Psoas muscle (tissue), 7 donors: ENCODE measurements at regions not wholly inside any gene's neighbourhood (a gene's known extent, or its start where the extent isn't known, plus 50 kb on each side); places are given as distances from the start of the nearest gene placed in this dataset.
"Not testable (repeated sequence)": the region's sequence is repeated elsewhere in the genome, so short reads cannot be mapped to it uniquely, and the experiment has no call there.

Source experiments
- ATAC-seq, 4 donors: fragments of 200-7000 bp; cut with Tn5 transposase; one replicate each; pipeline ENCODE4 v1.9.1; 2020; ENCODE audit warnings: moderate library complexity in 3 of 4, mild to moderate bottlenecking in 2 of 4
- DNase-seq, 2 donors: peaks; one replicate each; pipeline ENCODE4 v3.0.0-alpha.2; 2020
- H3K27ac ChIP-seq: fragments of 200-600 bp; one replicate; pipeline ENCODE4 v1.8.0; 2022
- H3K27me3 ChIP-seq, 3 donors: fragments of 200-600 bp in 1 of 3; one replicate each; pipeline versions ENCODE4 v1.6.1 to v1.8.0; 2013 to 2022; ENCODE audit warnings: low read length in 2 of 3, mild to moderate bottlenecking in 2 of 3, moderate library complexity in 1 of 3; ENCODE audit not compliant: insufficient read depth in 3 of 3
- H3K36me3 ChIP-seq, 2 donors: fragments of 200-600 bp in 1 of 2; one replicate each; pipeline versions ENCODE4 v1.6.1 to v1.8.0; 2013 to 2022; ENCODE audit warnings: low read depth in 1 of 2, mild to moderate bottlenecking in 1 of 2, moderate library complexity in 1 of 2; ENCODE audit not compliant: insufficient read depth in 1 of 2
- H3K4me1 ChIP-seq: fragments of 200-600 bp; one replicate; pipeline ENCODE4 v1.8.0; 2022
- H3K4me3 ChIP-seq: fragments of 200-600 bp; one replicate; pipeline ENCODE4 v1.8.0; 2022; ENCODE audit warnings: mild to moderate bottlenecking
- H3K9me3 ChIP-seq: fragments of 200-600 bp; one replicate; pipeline ENCODE4 v1.8.0; 2022
- CTCF ChIP-seq: fragments of 200-600 bp; IDR thresholded peaks from one replicate; pipeline ENCODE4 v1.8.0; 2022; ENCODE audit warnings: antibody characterized with exemption
- WGBS, 3 donors: extraction: QIAGEN DNeasy Blood & Tissue Kit; methylation state at CpG; one replicate each; pipeline versions ENCODE4 v1.1.6 to v1.1.7; 2013; 5-methylcytosine and 5-hydroxymethylcytosine counted together
- intact Hi-C, 2 donors: fragments of 100-400 bp; cut with DNase I; formaldehyde crosslinking; loops; one replicate each; pipeline versions ENCODE4 v1.11.0 to v1.14.2; 2022
- donor health status: healthy with polysubstance abuse.
- donor health status: DM: no; HTN: no; CAD: no; lungs with moderate emphysema.
- donor health status: Bipolar disorder and iron deficiency.
- donor health status: healthy.
- donor health status: DM: yes; HTN: yes; CAD: no.
- donor health status: DM: no; HTN: no; CAD: no.
- donor health status: DM: yes; HTN: yes; CAD: no.

- no peaks in the 10 kb centered on the region for H3K9me3 ChIP-seq
- no peak overlapping the region for H3K4me3 ChIP-seq
- no peak for ATAC-seq
- H3K27ac ChIP-seq, result no peak overlapping the region
- H3K27me3 ChIP-seq, result no peaks in the 10 kb centered on the region
- H3K36me3 ChIP-seq, result no peaks in the 10 kb centered on the region
- H3K4me1 ChIP-seq, result no peaks in the 10 kb centered on the region
- DNase-seq, result no peak
- WGBS, 3 donors, result 42 to 61% (median 44%) methylated on average over 5 of the region's 5 CpGs
- intact Hi-C loops, result no loop called here
- TF ChIP-seq CTCF, result no peak
Observed at GRCh38 chr12:128111951-128112350, 155.0 kb upstream of the TMEM132C start.

- H3K4me1 ChIP-seq, H3K4me3 ChIP-seq, H3K9me3 ChIP-seq, H3K27me3 ChIP-seq, H3K27ac ChIP-seq, H3K36me3 ChIP-seq, ATAC-seq, DNase-seq, intact Hi-C loops: not testable (repeated sequence)
- WGBS, 3 donors, result 81 to 85% (median 82%) methylated on average over 5 of the region's 5 CpGs
Observed at GRCh38 chr12:128113250-128113649, 153.7 kb upstream of the TMEM132C start.

GRCh38 chr12:128114485-128114884 lies 152.5 kb upstream of the TMEM132C start:
- WGBS, 3 donors, result 72 to 93% (median 88%) methylated on average over 2 of the region's 2 CpGs
- no peak for DNase-seq
- TF ChIP-seq CTCF, result no peak
- H3K36me3 ChIP-seq, result no peaks in the 10 kb centered on the region
- no peaks in the 10 kb centered on the region for H3K27me3 ChIP-seq
- intact Hi-C loops, result no loop called here
- no peak for ATAC-seq
- no peaks in the 10 kb centered on the region for H3K4me1 ChIP-seq
- no peak overlapping the region for H3K4me3 ChIP-seq
- H3K27ac ChIP-seq, result no peak overlapping the region
- no peaks in the 10 kb centered on the region for H3K9me3 ChIP-seq

- no peak overlapping the region for H3K27ac ChIP-seq
- 74 to 89% (median 80%) methylated on average over 5 of the region's 5 CpGs for WGBS, 3 donors
Observed at GRCh38 chr12:128116537-128116936, 150.4 kb upstream of the TMEM132C start.

GRCh38 chr12:128120035-128120434 lies 146.9 kb upstream of the TMEM132C start:
- no peak overlapping the region for H3K4me3 ChIP-seq
- H3K27ac ChIP-seq, result no peak overlapping the region
- no peaks in the 10 kb centered on the region for H3K36me3 ChIP-seq
- WGBS, 3 donors, result 94 to 95% (median 95%) methylated on average over 4 of the region's 4 CpGs
- no peak for DNase-seq
- no peaks in the 10 kb centered on the region for H3K4me1 ChIP-seq
- no peak for ATAC-seq
- H3K9me3 ChIP-seq, result no peaks in the 10 kb centered on the region
- H3K27me3 ChIP-seq, result no peaks in the 10 kb centered on the region
- TF ChIP-seq CTCF, result no peak
- intact Hi-C loops, result no loop called here

More at GRCh38 chr12:128116537-128116936, 150.4 kb upstream of the TMEM132C start:
- no peak for DNase-seq
- no peak for ATAC-seq
- no peaks in the 10 kb centered on the region for H3K27me3 ChIP-seq
- H3K36me3 ChIP-seq, result no peaks in the 10 kb centered on the region
- no peak for TF ChIP-seq CTCF
- H3K4me1 ChIP-seq, result no peaks in the 10 kb centered on the region
- intact Hi-C loops, result no loop called here
- H3K4me3 ChIP-seq, result no peak overlapping the region
- H3K9me3 ChIP-seq, result no peaks in the 10 kb centered on the region
